Smooth muscle cell (in vitro differentiated cells): ENCODE measurements at regions not wholly inside any gene's neighbourhood (a gene's known extent, or its start where the extent isn't known, plus 50 kb on each side); places are given as distances from the start of the nearest gene placed in this dataset.

ENCODE experiments used
- DNase-seq: peaks from one replicate; lab custom pipeline; 2025; ENCODE audit not compliant: unreplicated experiment; lab: John Stamatoyannopoulos, UW
- H2AFZ ChIP-seq: fragments of 200-600 bp; sonication (generic); 2 replicates; pipeline ENCODE4 v1.6.0; 2016; ENCODE audit warnings: antibody characterized with exemption, low read depth, mild to moderate bottlenecking
- H3F3A ChIP-seq: fragments of 200-600 bp; sonication (generic); 2 replicates; pipeline ENCODE4 v1.6.0; 2017; ENCODE audit warnings: antibody characterized with exemption, low read depth
- H3K27ac ChIP-seq: fragments of 200-600 bp; sonication (generic); 2 replicates; pipeline ENCODE4 v1.5.1; 2016; ENCODE audit warnings: low read depth, mild to moderate bottlenecking
- H3K27me3 ChIP-seq: fragments of 200-600 bp; sonication (generic); 2 replicates; pipeline ENCODE4 v1.6.1; 2016; ENCODE audit warnings: low read depth, mild to moderate bottlenecking
- H3K36me3 ChIP-seq: fragments of 200-600 bp; sonication (generic); 2 replicates; pipeline ENCODE4 v1.5.1; 2016; ENCODE audit warnings: low read depth
- H3K4me1 ChIP-seq: fragments of 200-600 bp; sonication (generic); 2 replicates; pipeline ENCODE4 v1.5.1; 2016; ENCODE audit warnings: low read depth
- H3K4me2 ChIP-seq: fragments of 200-600 bp; sonication (generic); 2 replicates; pipeline ENCODE4 v1.6.0; 2016; ENCODE audit warnings: mild to moderate bottlenecking
- H3K4me3 ChIP-seq: fragments of 200-600 bp; sonication (generic); 2 replicates; pipeline ENCODE4 v1.5.1; 2016; ENCODE audit warnings: mild to moderate bottlenecking
- H3K79me2 ChIP-seq: fragments of 200-600 bp; sonication (generic); 2 replicates; pipeline ENCODE4 v1.6.0; 2016; ENCODE audit warnings: low read depth, mild to moderate bottlenecking
- H3K9ac ChIP-seq: fragments of 200-600 bp; sonication (generic); 2 replicates; pipeline ENCODE4 v1.6.0; 2016; ENCODE audit warnings: low read depth
- H3K9me3 ChIP-seq: fragments of 200-600 bp; sonication (generic); replicated peaks from 2 replicates; pipeline ENCODE4 v1.5.1; 2016; ENCODE audit warnings: low read depth
- H4K20me1 ChIP-seq: fragments of 200-600 bp; sonication (generic); 2 replicates; pipeline ENCODE4 v1.6.0; 2016; ENCODE audit warnings: low read depth
- WGBS: methylation state at CpG from one replicate; pipeline ENCODE4 v1.1.7; 2016; ENCODE audit warnings: low lambda C conversion rate; 5-methylcytosine and 5-hydroxymethylcytosine counted together
- TF ChIP-seq, protein P1 (sequence below): fragments of 200-600 bp; sonication (generic); IDR thresholded peaks from 2 replicates; pipeline ENCODE4 v1.5.1; 2017; ENCODE audit warnings: borderline replicate concordance, mild to moderate bottlenecking, antibody characterized with exemption; ENCODE audit not compliant: insufficient read depth, poor library complexity, severe bottlenecking

- 95% methylated on average over 4 of the region's 4 CpGs for WGBS
- no peak overlapping the region for H3K4me2 ChIP-seq
- H3K79me2 ChIP-seq, result no peaks in the 10 kb centered on the region
- H3K27ac ChIP-seq, result no peak overlapping the region
- DNase-seq, result no peak
- no peaks in the 10 kb centered on the region for H4K20me1 ChIP-seq
- H3F3A ChIP-seq, result no peaks in the 10 kb centered on the region
- H3K9me3 ChIP-seq, result no peaks in the 10 kb centered on the region
- no peak overlapping the region for H2AFZ ChIP-seq
- H3K27me3 ChIP-seq, result no peaks in the 10 kb centered on the region
- TF ChIP-seq, protein P1, sequence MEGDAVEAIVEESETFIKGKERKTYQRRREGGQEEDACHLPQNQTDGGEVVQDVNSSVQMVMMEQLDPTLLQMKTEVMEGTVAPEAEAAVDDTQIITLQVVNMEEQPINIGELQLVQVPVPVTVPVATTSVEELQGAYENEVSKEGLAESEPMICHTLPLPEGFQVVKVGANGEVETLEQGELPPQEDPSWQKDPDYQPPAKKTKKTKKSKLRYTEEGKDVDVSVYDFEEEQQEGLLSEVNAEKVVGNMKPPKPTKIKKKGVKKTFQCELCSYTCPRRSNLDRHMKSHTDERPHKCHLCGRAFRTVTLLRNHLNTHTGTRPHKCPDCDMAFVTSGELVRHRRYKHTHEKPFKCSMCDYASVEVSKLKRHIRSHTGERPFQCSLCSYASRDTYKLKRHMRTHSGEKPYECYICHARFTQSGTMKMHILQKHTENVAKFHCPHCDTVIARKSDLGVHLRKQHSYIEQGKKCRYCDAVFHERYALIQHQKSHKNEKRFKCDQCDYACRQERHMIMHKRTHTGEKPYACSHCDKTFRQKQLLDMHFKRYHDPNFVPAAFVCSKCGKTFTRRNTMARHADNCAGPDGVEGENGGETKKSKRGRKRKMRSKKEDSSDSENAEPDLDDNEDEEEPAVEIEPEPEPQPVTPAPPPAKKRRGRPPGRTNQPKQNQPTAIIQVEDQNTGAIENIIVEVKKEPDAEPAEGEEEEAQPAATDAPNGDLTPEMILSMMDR, result no peak
- H3K9ac ChIP-seq, result no peak overlapping the region
- peaks cover 4% of the 10 kb centered on the region for H3K4me1 ChIP-seq
- no peaks in the 10 kb centered on the region for H3K36me3 ChIP-seq
- no peak overlapping the region for H3K4me3 ChIP-seq
These were observed 389.7 kb upstream of the ARID1B start for GRCh38 chr6:156387472-156387871.

- no peaks in the 10 kb centered on the region for H3K79me2 ChIP-seq
- no peak overlapping the region for H3K9ac ChIP-seq
- TF ChIP-seq, protein P1, result no peak
- H4K20me1 ChIP-seq, result no peaks in the 10 kb centered on the region
- H3K4me1 ChIP-seq, result peaks cover 8% of the 10 kb centered on the region
- H3K36me3 ChIP-seq, result no peaks in the 10 kb centered on the region
- H3K27me3 ChIP-seq, result no peaks in the 10 kb centered on the region
- H2AFZ ChIP-seq, result no peak overlapping the region
- WGBS, result 81% methylated on average over 2 of the region's 2 CpGs
- no peaks in the 10 kb centered on the region for H3K9me3 ChIP-seq
- no peak overlapping the region for H3K4me2 ChIP-seq
- no peaks in the 10 kb centered on the region for H3F3A ChIP-seq
- no peak overlapping the region for H3K4me3 ChIP-seq
- no peak for DNase-seq
- no peak overlapping the region for H3K27ac ChIP-seq
These were observed 394.1 kb upstream of the ARID1B start for GRCh38 chr6:156383059-156383458.

GRCh38 chr6:156379392-156380289 is 397.5 kb upstream of the ARID1B start:
- peak overlapping the region; percentile 64 for H3K27ac ChIP-seq

More at GRCh38 chr6:156379392-156380289, 397.5 kb upstream of the ARID1B start:
- Histone ChIP-seq H3F3A (no peaks in the 10 kb centered on the region), H3K4me2 (peak overlapping the region; percentile 66), H3K36me3 (no peaks in the 10 kb centered on the region), H4K20me1 (no peaks in the 10 kb centered on the region), H2AFZ (peak overlapping the region; percentile 7), H3K9me3 (no peaks in the 10 kb centered on the region), H3K79me2 (no peaks in the 10 kb centered on the region), H3K27me3 (no peaks in the 10 kb centered on the region), H3K9ac (no peak overlapping the region), H3K4me3 (no peak overlapping the region), H3K4me1 (peaks cover 8% of the 10 kb centered on the region)
- DNase-seq, result no peak
- WGBS, result 32% methylated on average over 7 of the region's 7 CpGs
- TF ChIP-seq, protein P1, result no peak
